ENCODE measurements at regions not wholly inside any gene's neighbourhood (a gene's known extent, or its start where the extent isn't known, plus 50 kb on each side); places are given as distances from the start of the nearest gene placed in this dataset.

DNA sequence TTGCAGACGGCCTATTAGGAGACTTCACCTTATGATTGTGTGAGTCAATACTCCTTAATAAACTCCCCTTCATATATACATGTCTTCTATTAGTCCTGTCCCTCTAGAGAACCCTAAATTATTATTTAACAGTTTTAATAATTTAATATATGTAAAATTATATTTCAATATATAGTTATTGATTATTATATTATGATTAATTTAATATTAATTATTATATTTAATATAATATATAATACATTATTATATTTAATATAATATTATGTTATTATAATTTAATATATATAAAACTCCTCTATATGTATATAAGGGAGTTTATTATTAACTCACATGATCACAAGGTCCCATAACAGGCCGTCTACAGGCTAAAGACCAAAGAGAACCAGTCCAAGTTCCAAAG lies 533.2 kb downstream of the ARAP2 start:
- 18% methylated on average over 2 of the region's 2 CpGs for WGBS (ENCODE audit: missing lambda C conversion rate)
- H3K4me1 ChIP-seq = no peaks in the 10 kb centered on the region
- CTCF ChIA-PET = no interaction called here
- H3K4me2 ChIP-seq = no peak overlapping the region
- H3K9me3 ChIP-seq = no peaks in the 10 kb centered on the region; the same call in 2 of the 3 replicates
- POLR2A ChIA-PET = no interaction called here
- ATAC-seq (no peak), FAIRE-seq (no peak), DNase-seq (ENCODE audit: low read depth in 1 of 2, low spot score in 1 of 2) (no peak)
- TF ChIP-seq EHMT2 (IDR thresholded peaks at IDR 0.05; ENCODE audit: low read depth) = no peak
- no peak overlapping the region for H3K27ac ChIP-seq
- no peak overlapping the region for H3K4me3 ChIP-seq

DNA sequence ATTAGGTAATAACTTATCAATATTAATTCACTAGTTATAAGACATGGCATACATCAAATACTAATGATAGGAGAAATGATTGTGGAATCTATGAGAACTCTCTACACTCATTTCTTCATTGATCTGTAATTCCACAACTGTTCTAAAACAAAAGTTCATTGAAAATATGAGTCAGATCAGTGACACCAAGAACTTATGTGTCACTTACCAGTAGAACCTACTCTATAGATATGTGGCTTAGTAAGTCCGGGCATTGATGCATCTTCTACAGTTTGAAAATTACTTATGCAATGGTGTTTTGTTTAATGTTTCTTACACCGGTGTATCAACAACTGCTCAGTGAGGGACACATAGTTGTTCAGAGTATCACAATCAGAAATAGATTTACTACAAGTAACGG lies 520.3 kb downstream of the ARAP2 start:
- H3K4me2 ChIP-seq = no peak overlapping the region
- TF ChIP-seq CEBPB (IDR thresholded peaks at IDR 0.05) (no peak), FOXS1 (CRISPR knock-in tag; IDR thresholded peaks at IDR 0.05) (no peak), NR3C1 (IDR thresholded peaks at IDR 0.05) (no peak), RCOR1 (IDR thresholded peaks at IDR 0.05; ENCODE audit: low read depth, low read length) (no peak), SMC3 (IDR thresholded peaks at IDR 0.05) (no peak), HOXB13 (CRISPR knock-in tag; IDR thresholded peaks at IDR 0.05; ENCODE audit: low read depth) (no peak), CHD2 (IDR thresholded peaks at IDR 0.05; ENCODE audit: low read length, partially characterized antibody) (no peak), NPAS2 (CRISPR knock-in tag; IDR thresholded peaks at IDR 0.05; ENCODE audit: borderline replicate concordance) (no peak), RFX5 (IDR thresholded peaks at IDR 0.05) (no peak), USF2 (IDR thresholded peaks at IDR 0.05) (no peak), MAFK (IDR thresholded peaks at IDR 0.05; ENCODE audit: partially characterized antibody) (no peak), HES2 (IDR thresholded peaks at IDR 0.05) (no peak), EP300 (IDR thresholded peaks at IDR 0.05) (no peak), EHF (CRISPR knock-in tag; IDR thresholded peaks at IDR 0.05) (no peak)
- TF ChIP-seq, protein P1, sequence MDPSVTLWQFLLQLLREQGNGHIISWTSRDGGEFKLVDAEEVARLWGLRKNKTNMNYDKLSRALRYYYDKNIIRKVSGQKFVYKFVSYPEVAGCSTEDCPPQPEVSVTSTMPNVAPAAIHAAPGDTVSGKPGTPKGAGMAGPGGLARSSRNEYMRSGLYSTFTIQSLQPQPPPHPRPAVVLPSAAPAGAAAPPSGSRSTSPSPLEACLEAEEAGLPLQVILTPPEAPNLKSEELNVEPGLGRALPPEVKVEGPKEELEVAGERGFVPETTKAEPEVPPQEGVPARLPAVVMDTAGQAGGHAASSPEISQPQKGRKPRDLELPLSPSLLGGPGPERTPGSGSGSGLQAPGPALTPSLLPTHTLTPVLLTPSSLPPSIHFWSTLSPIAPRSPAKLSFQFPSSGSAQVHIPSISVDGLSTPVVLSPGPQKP (IDR thresholded peaks at IDR 0.05; ENCODE audit: low read depth, low read length) = no peak
- no peaks in the 10 kb centered on the region for H3K4me1 ChIP-seq
- FAIRE-seq (no peak), ATAC-seq (no peak), DNase-seq (ENCODE audit: low read depth in 1 of 2, low spot score in 1 of 2) (no peak)
- H3K9me3 ChIP-seq = no peaks in the 10 kb centered on the region
- POLR2A ChIA-PET = no interaction called here
- WGBS (ENCODE audit: missing lambda C conversion rate) = 26% methylated on average over 3 of the region's 3 CpGs
- CTCF ChIA-PET = no interaction called here
- H3K4me3 ChIP-seq = no peak overlapping the region
- no peak overlapping the region for H3K27ac ChIP-seq

- FAIRE-seq = no peak
- CTCF ChIA-PET = no interaction called here
Observed at GRCh38 chr4:35725131-35725530, 519.2 kb downstream of the ARAP2 start.

More at GRCh38 chr4:35725131-35725530, 519.2 kb downstream of the ARAP2 start:
- Histone ChIP-seq H3K27ac (no peak overlapping the region), H3K4me3 (no peak overlapping the region), H3K4me1 (no peaks in the 10 kb centered on the region), H3K4me2 (no peak overlapping the region), H3K9me3 (no peaks in the 10 kb centered on the region)
- POLR2A ChIA-PET = no interaction called here
- no peak for TF ChIP-seq HOXB13 (CRISPR knock-in tag; IDR thresholded peaks at IDR 0.05; ENCODE audit: low read depth)
- TF ChIP-seq RARB (CRISPR knock-in tag; IDR thresholded peaks at IDR 0.05) = no peak
- TF ChIP-seq ZNF302 (CRISPR knock-in tag; IDR thresholded peaks at IDR 0.05) = no peak
- TF ChIP-seq MAZ (IDR thresholded peaks at IDR 0.05; ENCODE audit: borderline replicate concordance, low read depth, low read length) = no peak
- TF ChIP-seq HEYL (CRISPR knock-in tag; IDR thresholded peaks at IDR 0.05) = no peak
- no peak for TF ChIP-seq EHMT2 (IDR thresholded peaks at IDR 0.05; ENCODE audit: low read depth)
- TF ChIP-seq POLR2AphosphoS2 (conservative IDR thresholded peaks at IDR 0.05; ENCODE audit: low read length) = no peak
- TF ChIP-seq, protein P1 (IDR thresholded peaks at IDR 0.05; ENCODE audit: low read depth, low read length) = no peak
- TF ChIP-seq BHLHE40 (IDR thresholded peaks at IDR 0.05; ENCODE audit: low read depth, low read length) = no peak
- no peak for TF ChIP-seq RFX5 (IDR thresholded peaks at IDR 0.05)
- no peak for TF ChIP-seq CEBPB (IDR thresholded peaks at IDR 0.05)
- no peak for TF ChIP-seq KDM1A (IDR thresholded peaks at IDR 0.05; ENCODE audit: low read depth)
- no peak for TF ChIP-seq RCOR1 (IDR thresholded peaks at IDR 0.05; ENCODE audit: low read depth, low read length)
- TF ChIP-seq RAD21 (conservative IDR thresholded peaks at IDR 0.05 in 1 of 2, IDR thresholded peaks at IDR 0.05 in 1 of 2) = no peak
- TF ChIP-seq MAFK (IDR thresholded peaks at IDR 0.05; ENCODE audit: partially characterized antibody) = no peak
- no peak for TF ChIP-seq BCL3 (IDR thresholded peaks at IDR 0.05)
- no peak for TF ChIP-seq NPAS2 (CRISPR knock-in tag; IDR thresholded peaks at IDR 0.05; ENCODE audit: borderline replicate concordance)
- TF ChIP-seq FOSL2 (IDR thresholded peaks at IDR 0.05) = no peak
- no peak for TF ChIP-seq FOSL2 (CRISPR knock-in tag; IDR thresholded peaks at IDR 0.05)
- 33% methylated on average over 1 of the region's 1 CpG for WGBS (ENCODE audit: missing lambda C conversion rate)
- no peak for ATAC-seq
- no peak for DNase-seq (ENCODE audit: low read depth in 1 of 2, low spot score in 1 of 2)
